RWPE1 (cell line): ENCODE measurements at regions not wholly inside any gene's neighbourhood (a gene's known extent, or its start where the extent isn't known, plus 50 kb on each side); places are given as distances from the start of the nearest gene placed in this dataset.

Source experiments
- CTCF ChIA-PET: fragments of 350-600 bp; sonication (Branson Sonifier 250); formaldehyde crosslinking; extraction: SDS; loops from one replicate; lab custom pipeline; 2021; lab: Yijun Ruan, JAX
- POLR2A ChIA-PET: fragments of 400-600 bp; formaldehyde crosslinking; extraction: SDS; loops from one replicate; lab custom pipeline; 2020; ENCODE audit warnings: antibody characterized with exemption; ENCODE audit not compliant: low non-redundant PET; lab: Yijun Ruan, JAX
- DNase-seq: peaks from one replicate; pipeline ENCODE4 v3.0.0; 2012; ENCODE audit warnings: low spot score
- H3K27ac ChIP-seq: fragments of 450-650 bp; 2 replicates; pipeline ENCODE4 v1.5.1; 2017
- TF ChIP-seq, protein P1 (sequence below): fragments of 450-650 bp; conservative IDR thresholded peaks from 2 replicates; pipeline ENCODE4 v1.5.1; 2017; ENCODE audit warnings: low read depth, mild to moderate bottlenecking

DNA sequence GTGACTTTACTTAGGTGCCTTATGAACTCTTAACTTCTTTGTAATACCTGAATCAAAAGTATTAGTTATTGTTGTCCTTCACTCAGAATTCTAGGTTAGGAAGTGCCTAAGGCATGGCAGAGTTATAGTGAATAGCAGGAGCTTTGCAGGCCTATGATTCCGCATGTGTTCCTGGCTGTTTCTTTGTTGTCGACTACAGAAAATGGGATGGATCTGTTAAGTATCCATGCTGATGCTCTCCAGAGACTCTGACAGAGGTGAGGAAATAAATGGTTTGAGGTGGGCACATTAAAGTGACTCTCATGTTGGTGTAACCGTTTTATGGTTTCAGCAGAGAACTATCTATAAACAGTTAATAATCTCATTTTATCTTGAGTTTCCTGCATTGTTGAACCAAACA, 1601.3 kb downstream of the PCDH7 start:
- TF ChIP-seq, protein P1, sequence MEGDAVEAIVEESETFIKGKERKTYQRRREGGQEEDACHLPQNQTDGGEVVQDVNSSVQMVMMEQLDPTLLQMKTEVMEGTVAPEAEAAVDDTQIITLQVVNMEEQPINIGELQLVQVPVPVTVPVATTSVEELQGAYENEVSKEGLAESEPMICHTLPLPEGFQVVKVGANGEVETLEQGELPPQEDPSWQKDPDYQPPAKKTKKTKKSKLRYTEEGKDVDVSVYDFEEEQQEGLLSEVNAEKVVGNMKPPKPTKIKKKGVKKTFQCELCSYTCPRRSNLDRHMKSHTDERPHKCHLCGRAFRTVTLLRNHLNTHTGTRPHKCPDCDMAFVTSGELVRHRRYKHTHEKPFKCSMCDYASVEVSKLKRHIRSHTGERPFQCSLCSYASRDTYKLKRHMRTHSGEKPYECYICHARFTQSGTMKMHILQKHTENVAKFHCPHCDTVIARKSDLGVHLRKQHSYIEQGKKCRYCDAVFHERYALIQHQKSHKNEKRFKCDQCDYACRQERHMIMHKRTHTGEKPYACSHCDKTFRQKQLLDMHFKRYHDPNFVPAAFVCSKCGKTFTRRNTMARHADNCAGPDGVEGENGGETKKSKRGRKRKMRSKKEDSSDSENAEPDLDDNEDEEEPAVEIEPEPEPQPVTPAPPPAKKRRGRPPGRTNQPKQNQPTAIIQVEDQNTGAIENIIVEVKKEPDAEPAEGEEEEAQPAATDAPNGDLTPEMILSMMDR: no peak
- H3K27ac ChIP-seq: no peak overlapping the region
- ChIA-PET CTCF (interaction anchor here (0.7 kb wide), 1 partner anchor 250 kb away, joined by 3 read pairs; no protein-coding TSS in a partner anchor), POLR2A (no interaction called here)
- DNase-seq: no peak

DNA sequence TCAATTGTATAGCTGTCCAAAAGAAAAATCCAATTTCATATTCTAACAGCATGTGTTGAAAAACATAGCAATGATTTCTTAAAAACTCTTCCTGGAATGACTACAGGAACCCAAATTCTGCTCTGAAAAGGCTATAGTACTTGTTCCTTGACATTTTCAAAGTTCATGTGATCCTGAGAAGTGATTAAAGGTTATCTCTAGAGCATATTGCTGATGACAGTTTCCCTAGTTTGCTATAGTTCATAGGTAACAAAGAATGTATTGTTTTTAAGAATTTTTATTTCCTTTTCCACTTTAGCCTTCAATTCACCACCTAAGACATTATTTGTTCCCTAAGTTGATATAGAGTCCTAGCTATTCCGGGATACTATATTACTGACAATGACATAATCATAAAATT, 1614.6 kb downstream of the PCDH7 start:
- CTCF ChIA-PET: no interaction called here
- POLR2A ChIA-PET: no interaction called here
- TF ChIP-seq, protein P1: no peak

DNA sequence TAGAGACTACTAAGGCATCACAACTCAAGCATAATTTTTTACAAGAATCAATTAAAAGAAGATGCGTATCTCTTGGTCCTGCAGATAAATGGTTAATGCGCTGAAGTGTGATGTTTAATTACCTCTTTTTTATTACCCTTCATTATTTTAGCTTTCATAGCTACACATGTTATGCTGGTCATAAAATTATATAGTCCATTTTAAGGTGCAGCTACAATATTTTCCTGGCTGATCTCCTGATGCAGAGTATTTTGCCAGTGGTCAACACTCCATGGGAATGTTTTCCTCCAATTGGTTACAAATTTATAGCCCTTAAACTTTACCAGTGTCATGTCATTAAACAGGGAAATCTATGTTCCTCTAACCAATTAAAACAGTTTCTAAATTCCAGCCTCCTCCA, 1617.2 kb downstream of the PCDH7 start:
- ChIA-PET CTCF (interaction anchor here (0.5 kb wide), 1 partner anchor 254 kb away, joined by 3 read pairs; no protein-coding TSS in a partner anchor), POLR2A (no interaction called here)
- TF ChIP-seq, protein P1: no peak
- no peak overlapping the region for H3K27ac ChIP-seq
- no peak for DNase-seq

More for the DNA sequence above, 1614.6 kb downstream of the PCDH7 start:
- no peak overlapping the region for H3K27ac ChIP-seq
- DNase-seq: no peak

DNA sequence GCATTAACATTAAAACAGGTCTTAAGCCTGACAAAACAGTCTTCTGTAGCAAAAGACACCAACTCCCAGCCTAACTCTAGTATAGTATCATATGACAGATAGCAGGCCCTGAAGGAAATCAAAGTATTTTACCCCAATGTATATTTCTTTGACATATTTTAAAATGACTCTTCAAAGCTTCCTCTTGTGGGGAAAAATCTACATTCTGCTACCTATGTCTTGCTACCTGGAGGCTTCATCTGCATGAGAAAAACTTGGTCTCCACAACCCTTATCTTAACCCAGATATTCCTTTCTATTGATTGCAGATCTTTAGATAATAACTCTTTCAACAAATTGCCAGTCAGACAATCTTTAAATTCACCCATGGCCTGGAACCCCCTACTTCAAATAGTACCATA, 1620.4 kb downstream of the PCDH7 start:
- DNase-seq: no peak
- ChIA-PET POLR2A (no interaction called here), CTCF (interaction anchor here (0.6 kb wide), 1 partner anchor 385 kb away, joined by 3 read pairs; no protein-coding TSS in a partner anchor)
- TF ChIP-seq, protein P1: no peak
- no peak overlapping the region for H3K27ac ChIP-seq

DNA sequence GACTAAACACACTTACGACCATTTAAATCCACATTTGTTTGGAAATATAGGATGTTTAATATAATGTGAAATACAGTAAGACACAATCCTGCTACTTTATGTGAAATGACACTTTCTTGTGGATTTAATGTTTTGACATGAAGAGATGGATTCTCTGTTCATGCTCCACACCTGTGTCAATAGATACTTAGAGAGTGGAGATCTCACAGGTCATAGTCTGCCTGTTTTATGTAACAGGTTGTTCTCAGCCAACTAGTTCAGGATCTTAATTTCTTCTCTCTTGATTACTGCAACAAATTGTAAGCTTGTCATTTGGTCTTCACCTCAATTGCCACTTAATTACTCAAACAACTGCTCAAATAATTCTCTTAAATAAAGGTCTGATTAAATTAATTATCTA, 1621.2 kb downstream of the PCDH7 start:
- no peak overlapping the region for H3K27ac ChIP-seq
- TF ChIP-seq, protein P1: no peak
- ChIA-PET CTCF (no interaction called here), POLR2A (no interaction called here)
- no peak for DNase-seq

DNA sequence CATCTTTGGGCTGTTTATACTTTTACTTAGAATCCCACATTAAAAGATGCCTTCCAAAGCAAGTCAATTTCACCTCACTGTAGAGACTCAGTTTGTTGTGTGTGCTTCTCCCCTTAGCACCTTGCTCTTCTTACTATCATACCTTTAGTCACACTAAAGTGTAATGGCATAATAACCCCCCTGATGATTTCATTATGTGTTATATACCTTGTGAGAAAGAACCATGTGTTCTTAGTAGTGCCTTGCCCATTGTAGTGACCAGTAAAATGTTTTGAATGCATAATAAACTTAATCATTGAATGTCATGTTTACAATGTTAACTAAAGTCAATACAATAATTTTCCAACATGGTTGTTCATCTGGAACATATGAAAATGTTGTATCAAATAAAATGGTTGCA, 1621.9 kb downstream of the PCDH7 start:
- no peak for DNase-seq
- ChIA-PET CTCF (no interaction called here), POLR2A (no interaction called here)
- no peak overlapping the region for H3K27ac ChIP-seq
- TF ChIP-seq, protein P1: no peak
